ENCODE measurements at regions not wholly inside any gene's neighbourhood (a gene's known extent, or its start where the extent isn't known, plus 50 kb on each side); places are given as distances from the start of the nearest gene placed in this dataset.

DNA sequence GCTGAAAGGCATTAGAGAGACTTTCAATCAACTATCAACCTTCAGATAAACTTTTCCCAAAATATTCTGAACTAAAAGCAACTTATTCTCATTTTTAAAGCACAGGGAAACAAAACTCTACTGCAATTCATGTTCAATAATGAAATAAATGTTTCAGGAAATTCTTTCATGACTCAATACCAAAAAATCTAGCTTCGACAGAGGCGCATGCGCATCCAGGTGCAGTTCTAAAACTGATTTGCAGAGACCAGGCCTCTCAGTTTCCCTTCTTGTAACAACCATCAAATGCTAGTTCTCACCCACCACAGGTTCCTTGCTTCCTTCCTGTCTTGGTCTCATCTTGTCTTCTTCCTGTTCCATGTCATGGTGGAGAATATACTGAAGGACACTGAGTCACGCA is 55.3 kb upstream of the NRBF2 start:
- peaks cover 39% of the 10 kb centered on the region for H3K27me3 Mint-ChIP-seq (ENCODE audit: insufficient read depth, unreplicated experiment)
- intact Hi-C loops (cut with micrococcal nuclease; ENCODE audit: unreplicated experiment): no loop called here

DNA sequence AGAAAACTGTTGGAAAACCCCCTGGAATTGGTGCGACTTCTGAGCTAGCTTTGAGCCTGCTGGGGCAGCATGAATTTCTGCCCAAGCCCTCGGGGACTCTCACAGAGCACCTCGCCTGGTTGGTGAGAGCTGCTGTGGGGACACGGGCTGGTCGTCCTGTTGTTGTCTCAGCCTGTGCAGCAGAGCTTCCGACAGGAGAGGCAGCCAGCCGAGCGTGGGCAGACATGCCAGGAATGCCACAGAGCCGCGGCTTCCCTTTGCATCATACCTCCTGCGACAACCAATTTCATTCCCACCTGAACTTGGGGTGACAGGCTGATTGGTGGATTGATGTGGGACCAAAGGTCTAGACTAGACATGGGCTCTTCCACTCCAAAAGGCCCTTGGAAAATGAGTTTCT is 60.2 kb upstream of the NRBF2 start:
- no peak overlapping the region for H3K4me3 Mint-ChIP-seq (ENCODE audit: unreplicated experiment)
- no peaks in the 10 kb centered on the region for H3K4me1 Mint-ChIP-seq (ENCODE audit: low read depth, unreplicated experiment)
- H3K9me3 Mint-ChIP-seq (ENCODE audit: unreplicated experiment): peaks cover 8% of the 10 kb centered on the region
- H3K27me3 Mint-ChIP-seq (ENCODE audit: insufficient read depth, unreplicated experiment): peaks cover 37% of the 10 kb centered on the region
- no peak for TF ChIP-seq CTCF (IDR thresholded peaks at IDR 0.05; ENCODE audit: insufficient read depth in 1 of 2, low read depth in 1 of 2, low read length in 1 of 2, severe bottlenecking in 1 of 2, unreplicated experiment in 1 of 2)
- intact Hi-C loops (cut with micrococcal nuclease; ENCODE audit: unreplicated experiment): no loop called here
- DNase-seq: no peak
- POLR2A ChIA-PET: no interaction called here
- H3K4me1 ChIP-seq: no peaks in the 10 kb centered on the region
- H3K4me3 ChIP-seq (ENCODE audit: low read depth, low read length): no peak overlapping the region
- no peaks in the 10 kb centered on the region for H3K36me3 ChIP-seq (ENCODE audit: control insufficient read depth, insufficient read depth, low read length)
- no peaks in the 10 kb centered on the region for H3K9me3 ChIP-seq
- CTCF ChIA-PET: interaction anchor here (2.0 kb wide), 1 partner anchor 10 kb away, joined by 7 read pairs; no protein-coding TSS in a partner anchor
- no peaks in the 10 kb centered on the region for H3K36me3 Mint-ChIP-seq (ENCODE audit: insufficient read depth, unreplicated experiment)
- peaks cover 2% of the 10 kb centered on the region; the same call in 1 of the 2 replicates for H3K27me3 ChIP-seq (replicated peaks; ENCODE audit: control insufficient read depth, insufficient read depth, low read length)
- no TSS peak for BruUV-seq (replicated peaks)
- no peak overlapping the region for H3K27ac Mint-ChIP-seq (ENCODE audit: unreplicated experiment)

More for the DNA sequence above, 55.3 kb upstream of the NRBF2 start:
- H3K9me3 ChIP-seq: no peaks in the 10 kb centered on the region
- no peak for TF ChIP-seq CTCF (IDR thresholded peaks at IDR 0.05; ENCODE audit: insufficient read depth in 1 of 2, low read depth in 1 of 2, low read length in 1 of 2, severe bottlenecking in 1 of 2, unreplicated experiment in 1 of 2)
- Mint-ChIP-seq H3K4me1 (ENCODE audit: low read depth, unreplicated experiment) (no peaks in the 10 kb centered on the region), H3K9me3 (ENCODE audit: unreplicated experiment) (peaks cover 8% of the 10 kb centered on the region), H3K36me3 (ENCODE audit: insufficient read depth, unreplicated experiment) (no peaks in the 10 kb centered on the region), H3K27ac (ENCODE audit: unreplicated experiment) (no peak overlapping the region), H3K4me3 (ENCODE audit: unreplicated experiment) (no peak overlapping the region)
- BruUV-seq (replicated peaks): no TSS peak
- ChIA-PET POLR2A (no interaction called here), CTCF (no interaction called here)
- no peaks in the 10 kb centered on the region for H3K36me3 ChIP-seq (ENCODE audit: control insufficient read depth, insufficient read depth, low read length)
- H3K4me1 ChIP-seq: no peaks in the 10 kb centered on the region
- no peak overlapping the region for H3K4me3 ChIP-seq (ENCODE audit: low read depth, low read length)
- no peak for DNase-seq
- no peaks in the 10 kb centered on the region; the same call in 1 of the 2 replicates for H3K27me3 ChIP-seq (replicated peaks; ENCODE audit: control insufficient read depth, insufficient read depth, low read length)

DNA sequence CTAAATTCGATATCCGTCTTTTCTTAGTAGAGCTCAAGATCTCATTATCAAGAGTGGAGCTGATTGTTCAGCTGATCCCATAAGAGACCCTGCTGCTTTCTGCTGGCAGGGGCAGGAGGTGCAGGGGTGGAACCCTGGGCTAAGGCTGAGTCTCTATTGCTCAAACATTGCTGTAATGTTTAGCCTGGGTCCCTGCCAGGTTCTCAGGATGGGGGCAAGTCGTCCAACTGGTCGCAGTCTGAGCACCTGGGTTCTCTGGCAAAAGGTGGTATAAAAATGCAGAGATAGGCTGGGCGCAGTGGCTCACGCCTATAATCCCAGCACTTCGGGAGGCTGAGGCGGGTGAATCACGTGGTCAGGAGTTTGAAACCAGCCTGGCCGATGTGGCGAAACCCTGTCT is 62.0 kb upstream of the NRBF2 start:
- BruUV-seq (replicated peaks): no TSS peak
- peaks cover 38% of the 10 kb centered on the region for H3K27me3 Mint-ChIP-seq (ENCODE audit: insufficient read depth, unreplicated experiment)
- no peaks in the 10 kb centered on the region for H3K36me3 Mint-ChIP-seq (ENCODE audit: insufficient read depth, unreplicated experiment)
- no peak for DNase-seq
- Histone ChIP-seq H3K27me3 (replicated peaks; ENCODE audit: control insufficient read depth, insufficient read depth, low read length) (peaks cover 2% of the 10 kb centered on the region; the same call in 1 of the 2 replicates), H3K9me3 (no peaks in the 10 kb centered on the region), H3K36me3 (ENCODE audit: control insufficient read depth, insufficient read depth, low read length) (no peaks in the 10 kb centered on the region), H3K4me1 (no peaks in the 10 kb centered on the region), H3K4me3 (ENCODE audit: low read depth, low read length) (no peak overlapping the region)
- intact Hi-C loops (cut with micrococcal nuclease; ENCODE audit: unreplicated experiment): no loop called here
- ChIA-PET POLR2A (no interaction called here), CTCF (no interaction called here)
- no peak overlapping the region for H3K27ac Mint-ChIP-seq (ENCODE audit: unreplicated experiment)
- no peaks in the 10 kb centered on the region for H3K4me1 Mint-ChIP-seq (ENCODE audit: low read depth, unreplicated experiment)
- no peak overlapping the region for H3K4me3 Mint-ChIP-seq (ENCODE audit: unreplicated experiment)
- no peak for TF ChIP-seq CTCF (IDR thresholded peaks at IDR 0.05; ENCODE audit: insufficient read depth in 1 of 2, low read depth in 1 of 2, low read length in 1 of 2, severe bottlenecking in 1 of 2, unreplicated experiment in 1 of 2)
- H3K9me3 Mint-ChIP-seq (ENCODE audit: unreplicated experiment): no peaks in the 10 kb centered on the region
